Heart right ventricle (tissue), 16 donors: ENCODE measurements at regions not wholly inside any gene's neighbourhood (a gene's known extent, or its start where the extent isn't known, plus 50 kb on each side); places are given as distances from the start of the nearest gene placed in this dataset.

Source experiments
- ATAC-seq, 8 donors: fragments of 200-7000 bp; cut with Tn5 transposase; one replicate each; pipeline ENCODE4 v1.9.1; 2020; ENCODE audit warnings: mild to moderate bottlenecking in 8 of 8, moderate library complexity in 8 of 8, moderate number of reproducible peaks in 1 of 8
- DNase-seq, 2 donors: peaks; one replicate each; pipeline ENCODE4 v3.0.0-alpha.2; 2020
- H3K27ac ChIP-seq, 10 donors: fragments of 200-600 bp; sonication (generic) in 2 of 10; one replicate each; pipeline versions ENCODE4 v1.5.0 to v1.8.0; 2020 to 2022; ENCODE audit warnings: mild to moderate bottlenecking in 3 of 10
- H3K27me3 ChIP-seq, 7 donors: fragments of 200-600 bp; one replicate each; pipeline ENCODE4 v1.8.0; 2021 to 2022; ENCODE audit warnings: mild to moderate bottlenecking in 2 of 7
- H3K36me3 ChIP-seq, 9 donors: fragments of 200-600 bp; sonication (generic) in 1 of 9; one replicate each; pipeline versions ENCODE4 v1.5.0 to v1.8.0; 2020 to 2022; ENCODE audit warnings: mild to moderate bottlenecking in 2 of 9
- H3K4me1 ChIP-seq, 9 donors: fragments of 200-600 bp; sonication (generic) in 1 of 9; one replicate each; pipeline versions ENCODE4 v1.5.0 to v1.8.0; 2020 to 2022; ENCODE audit warnings: mild to moderate bottlenecking in 4 of 9
- H3K4me3 ChIP-seq, 10 donors: fragments of 200-600 bp; sonication (generic) in 2 of 10; one replicate each; pipeline versions ENCODE4 v1.5.0 to v1.8.0; 2020 to 2022; ENCODE audit warnings: mild to moderate bottlenecking in 7 of 10, moderate library complexity in 2 of 10
- H3K9me3 ChIP-seq, 11 donors: fragments of 200-600 bp in 10 of 11; sonication (generic) in 2 of 11; one replicate each; pipeline versions ENCODE4 v1.5.0 to v1.8.0; 2013 to 2022; ENCODE audit warnings: mild to moderate bottlenecking in 2 of 11, control low read depth in 1 of 11, moderate library complexity in 1 of 11
- WGBS, 2 donors: extraction: QIAGEN DNeasy Blood & Tissue Kit; methylation state at CpG; one replicate each; pipeline ENCODE4 v1.1.7; 2013; ENCODE audit warnings: inconsistent platforms in 1 of 2; 5-methylcytosine and 5-hydroxymethylcytosine counted together
- intact Hi-C, 10 donors: fragments of 100-400 bp; cut with DNase I; formaldehyde crosslinking; loops; one replicate each; pipeline versions ENCODE4 v1.11.1 to v1.14.2; 2022
- TF ChIP-seq, protein P1 (sequence below), 9 donors: fragments of 200-600 bp; sonication (generic) in 2 of 9; IDR thresholded peaks; one replicate each; pipeline versions ENCODE4 v1.5.0 to v1.8.0; 2021 to 2022; ENCODE audit warnings: antibody characterized with exemption in 9 of 9, mild to moderate bottlenecking in 5 of 9, moderate library complexity in 1 of 9
- donor health status: Arrhythmogenic right ventricular cardiomyopathy.
- donor health status: ischemic (EF 13 %, LVEDD 7.1; RV severe dilation, severe dysfunction).
- donor health status: healthy with polysubstance abuse.
- donor health status: DM: no; HTN: yes; CAD: no.
- donor health status: DM: no; HTN: no; CAD: no.
- donor health status: ischemic (EF 25% LVEDD 6.9; RV normal size, moderate dysfunction).
- donor health status: ischemic (EF 25% LVEDD 5.7; RV mildly dilated, moderate dysfunction).
- donor health status: healthy.
- donor health status: DM: yes; HTN: yes; CAD: no.
- donor health status: Ischemic cardiomyopathy.
- donor health status: ischemic (EF 35%, LVEDD 5.7; RV mildly dilated, moderate dysfunction).
- donor health status: nonischemic (EF 11% LVEDD 7.7; RV severe dilation, severe dysfunction).
- donor health status: DM: yes; HTN: yes; CAD: no.
- donor health status: PGD.
- donor health status: ischemic (EF 29% LVEDD 5.4; RV normal size, mild dysfunction).
- donor health status: nonischemic (EF 23%, LVEDD 6.1; RV moderate dilation, normal function).

DNA sequence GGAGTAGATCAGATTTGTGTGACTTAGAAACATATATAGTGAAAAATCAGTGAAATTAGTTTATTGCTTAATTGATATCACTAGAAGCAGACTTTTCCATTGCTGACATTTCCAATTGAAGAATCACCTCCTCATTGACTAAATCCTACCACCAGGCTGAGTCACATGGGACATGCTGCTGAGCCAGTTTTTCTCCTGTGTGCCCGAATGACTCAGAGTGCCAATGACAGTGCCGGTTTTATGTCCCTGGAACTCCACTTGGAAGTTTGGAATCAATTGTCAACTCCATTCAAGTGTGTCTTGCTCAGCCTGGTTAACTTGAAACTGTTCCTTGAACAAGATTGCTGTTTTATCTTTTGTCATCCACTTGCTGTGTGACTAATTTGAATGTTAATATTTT lies 316.1 kb upstream of the PRDM1 start:
- intact Hi-C loops, result no loop called here
- Histone ChIP-seq H3K27ac (no peak overlapping the region), H3K27me3 (no peaks in the 10 kb centered on the region), H3K4me1 (no peaks in the 10 kb centered on the region), H3K9me3 (peaks cover 0 to 25% (median 3%) of the 10 kb centered on the region in 11 donors), H3K36me3 (no peaks in the 10 kb centered on the region), H3K4me3 (no peak overlapping the region)
- 78 to 89% methylated on average over 2 of the region's 2 CpGs for WGBS, 2 donors
- TF ChIP-seq, protein P1, sequence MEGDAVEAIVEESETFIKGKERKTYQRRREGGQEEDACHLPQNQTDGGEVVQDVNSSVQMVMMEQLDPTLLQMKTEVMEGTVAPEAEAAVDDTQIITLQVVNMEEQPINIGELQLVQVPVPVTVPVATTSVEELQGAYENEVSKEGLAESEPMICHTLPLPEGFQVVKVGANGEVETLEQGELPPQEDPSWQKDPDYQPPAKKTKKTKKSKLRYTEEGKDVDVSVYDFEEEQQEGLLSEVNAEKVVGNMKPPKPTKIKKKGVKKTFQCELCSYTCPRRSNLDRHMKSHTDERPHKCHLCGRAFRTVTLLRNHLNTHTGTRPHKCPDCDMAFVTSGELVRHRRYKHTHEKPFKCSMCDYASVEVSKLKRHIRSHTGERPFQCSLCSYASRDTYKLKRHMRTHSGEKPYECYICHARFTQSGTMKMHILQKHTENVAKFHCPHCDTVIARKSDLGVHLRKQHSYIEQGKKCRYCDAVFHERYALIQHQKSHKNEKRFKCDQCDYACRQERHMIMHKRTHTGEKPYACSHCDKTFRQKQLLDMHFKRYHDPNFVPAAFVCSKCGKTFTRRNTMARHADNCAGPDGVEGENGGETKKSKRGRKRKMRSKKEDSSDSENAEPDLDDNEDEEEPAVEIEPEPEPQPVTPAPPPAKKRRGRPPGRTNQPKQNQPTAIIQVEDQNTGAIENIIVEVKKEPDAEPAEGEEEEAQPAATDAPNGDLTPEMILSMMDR (IDR thresholded peaks at IDR 0.05), result no peak
- no peak for DNase-seq
- ATAC-seq, result no peak

DNA sequence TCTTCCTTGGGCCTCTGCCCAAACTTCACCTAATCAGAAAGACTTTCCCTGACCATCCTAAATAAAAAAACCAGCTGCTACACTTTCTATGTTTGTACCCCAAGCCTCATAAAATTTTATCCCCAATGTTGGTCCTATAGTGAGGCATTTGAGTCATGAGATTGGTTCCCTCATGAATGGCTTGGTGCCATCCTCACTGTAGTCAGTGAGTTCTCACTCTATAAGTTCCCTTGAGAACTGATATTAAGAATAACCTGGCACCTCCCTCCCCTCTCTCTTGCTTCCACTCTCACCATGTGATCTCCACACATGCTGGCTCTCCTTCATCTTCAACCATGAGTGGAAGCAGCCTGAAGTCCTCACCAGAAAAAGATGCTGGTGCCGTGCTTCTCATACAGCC lies 316.9 kb upstream of the PRDM1 start:
- Histone ChIP-seq H3K4me1 (no peaks in the 10 kb centered on the region), H3K36me3 (no peaks in the 10 kb centered on the region), H3K4me3 (no peak overlapping the region), H3K27ac (no peak overlapping the region), H3K9me3 (peaks cover 0 to 17% (median 0%) of the 10 kb centered on the region in 11 donors), H3K27me3 (peaks cover 0 to under 1% (median 0%) of the 10 kb centered on the region in 7 donors)
- no peak for ATAC-seq
- TF ChIP-seq, protein P1 (IDR thresholded peaks at IDR 0.05), result no peak
- DNase-seq, result no peak
- WGBS, 2 donors, result 93 to 100% methylated on average over 1 of the region's 1 CpG
- intact Hi-C loops, result no loop called here

DNA sequence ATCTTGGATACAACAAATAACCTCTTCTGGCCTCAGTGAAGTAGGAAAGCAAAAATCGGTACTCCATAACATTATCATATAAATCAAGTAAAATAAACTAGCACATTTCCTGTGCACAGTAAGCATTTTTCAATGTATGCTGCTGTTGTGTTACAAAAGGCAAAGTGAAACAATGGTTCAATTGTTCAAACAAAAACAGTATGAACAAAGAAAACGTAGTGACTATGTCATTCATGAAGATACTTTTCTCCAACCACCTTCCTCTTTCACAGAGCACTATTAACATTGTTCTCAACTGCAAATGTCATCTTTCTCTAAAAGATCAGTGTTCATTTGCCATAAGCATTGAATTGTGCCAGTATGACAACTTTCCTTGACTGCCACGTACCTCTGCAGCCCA lies 318.6 kb upstream of the PRDM1 start:
- Histone ChIP-seq H3K36me3 (no peaks in the 10 kb centered on the region), H3K27ac (no peak overlapping the region), H3K9me3 (peaks cover 0 to under 1% (median 0%) of the 10 kb centered on the region in 11 donors), H3K4me3 (no peak overlapping the region), H3K4me1 (no peaks in the 10 kb centered on the region), H3K27me3 (peaks cover 0 to 4% (median 0%) of the 10 kb centered on the region in 7 donors)
- 67 to 69% methylated on average over 3 of the region's 3 CpGs for WGBS, 2 donors
- TF ChIP-seq, protein P1 (IDR thresholded peaks at IDR 0.05), result no peak
- ATAC-seq (no peak), DNase-seq (no peak)
- intact Hi-C loops, result no loop called here

DNA sequence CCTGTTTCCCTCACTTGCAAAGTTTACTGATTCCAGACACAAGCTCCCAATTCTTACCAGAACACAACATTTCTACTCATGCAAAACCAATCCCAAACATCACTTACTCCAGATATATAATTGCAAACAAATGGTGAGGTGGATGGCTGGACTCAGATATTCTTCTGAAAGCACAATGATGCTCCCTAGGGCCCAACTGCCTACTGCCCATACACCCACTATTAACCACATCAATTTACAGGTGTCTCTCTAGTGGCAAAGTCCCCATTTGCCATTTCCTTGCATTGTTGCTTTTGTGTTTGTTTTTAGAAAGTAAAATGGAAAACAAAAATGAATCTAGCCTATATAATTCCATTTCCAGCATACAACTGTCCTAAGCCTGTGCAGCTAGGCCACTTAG lies 320.9 kb upstream of the PRDM1 start:
- Histone ChIP-seq H3K4me3 (no peak overlapping the region), H3K27me3 (peaks cover 0 to 4% (median 0%) of the 10 kb centered on the region in 7 donors), H3K9me3 (no peaks in the 10 kb centered on the region), H3K27ac (no peak overlapping the region), H3K36me3 (no peaks in the 10 kb centered on the region), H3K4me1 (no peaks in the 10 kb centered on the region)
- DNase-seq (no peak), ATAC-seq (no peak)
- intact Hi-C loops, result no loop called here
- TF ChIP-seq, protein P1 (IDR thresholded peaks at IDR 0.05), result no peak
